AG20443 (cell line): ENCODE measurements at regions not wholly inside any gene's neighbourhood (a gene's known extent, or its start where the extent isn't known, plus 50 kb on each side); places are given as distances from the start of the nearest gene placed in this dataset.

ENCODE experiments used
- DNase-seq: peaks from one replicate; pipeline ENCODE4 v3.0.0; 2012; ENCODE audit warnings: low spot score, mixed read lengths

DNA sequence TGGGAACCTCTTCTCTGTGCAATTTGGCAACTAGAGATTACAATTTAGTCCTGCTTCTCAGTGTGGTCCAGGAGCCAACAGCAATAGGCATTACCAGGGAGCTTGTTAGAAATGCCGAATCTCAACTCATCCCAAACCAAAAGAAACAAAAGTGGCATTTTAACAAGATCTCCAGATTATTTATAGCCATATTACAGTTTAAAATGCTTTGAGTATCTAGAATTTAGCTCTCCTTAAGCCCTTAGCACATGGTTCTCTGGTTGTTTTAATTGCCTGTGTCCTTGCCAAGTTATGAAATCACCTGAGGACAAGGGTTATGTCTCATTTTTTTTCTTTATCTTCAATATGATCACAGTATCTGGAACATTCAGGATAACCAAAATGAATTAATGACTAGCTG lies 51.6 kb upstream of the TAS2R1 start:
- no peak for DNase-seq
